Activated T-helper 1 cell treated with Interleukin-2 at 50 U/mL for 16 hours (primary cell): ENCODE measurements at regions not wholly inside any gene's neighbourhood (a gene's known extent, or its start where the extent isn't known, plus 50 kb on each side); places are given as distances from the start of the nearest gene placed in this dataset.
"Not testable (repeated sequence)": the region's sequence is repeated elsewhere in the genome, so short reads cannot be mapped to it uniquely, and the experiment has no call there.

Experiments used
- DNase-seq: peaks from one replicate; pipeline ENCODE4 v3.0.0-alpha.2; 2020; ENCODE audit warnings: low read depth

DNA sequence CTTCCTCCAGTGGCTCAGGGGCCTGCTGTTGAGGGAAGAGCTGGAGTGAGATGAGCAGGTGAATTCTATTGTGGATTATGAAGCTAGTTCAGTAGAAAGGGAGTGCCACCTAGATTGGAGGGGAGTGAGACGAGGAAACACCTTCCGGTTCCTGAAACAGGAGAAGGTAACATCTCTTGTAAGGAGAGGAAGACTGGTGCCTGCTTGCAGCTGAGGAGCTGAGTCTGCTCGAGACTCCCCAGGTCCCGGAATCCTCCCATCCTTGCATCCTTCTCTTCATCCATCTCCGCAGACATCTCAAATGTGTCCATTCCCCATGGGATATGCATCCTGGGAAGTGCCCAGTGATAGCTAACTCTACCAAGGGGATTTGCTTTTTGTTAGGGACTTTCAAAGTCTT lies 242.9 kb upstream of the ZFP64 start:
- DNase-seq = no peak

DNA sequence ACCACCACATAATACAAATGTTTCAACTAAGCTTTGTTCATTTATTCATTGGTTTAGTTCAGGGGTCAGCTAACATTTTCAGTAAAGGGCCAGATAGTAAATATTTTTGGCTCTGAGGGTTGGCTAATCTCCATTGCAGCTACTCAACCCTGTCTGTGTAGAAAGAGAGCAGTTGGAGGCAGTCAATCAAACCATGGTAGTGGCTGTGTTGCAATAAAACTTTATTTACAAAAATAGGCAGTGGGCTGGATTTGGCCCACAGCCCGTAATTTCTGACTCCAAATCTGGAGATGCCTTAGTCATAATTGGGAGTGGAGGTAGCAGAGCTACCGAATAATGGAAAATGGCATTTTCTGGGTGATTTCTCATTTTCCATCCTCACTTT lies 242.5 kb upstream of the ZFP64 start:
- DNase-seq = no peak

DNA sequence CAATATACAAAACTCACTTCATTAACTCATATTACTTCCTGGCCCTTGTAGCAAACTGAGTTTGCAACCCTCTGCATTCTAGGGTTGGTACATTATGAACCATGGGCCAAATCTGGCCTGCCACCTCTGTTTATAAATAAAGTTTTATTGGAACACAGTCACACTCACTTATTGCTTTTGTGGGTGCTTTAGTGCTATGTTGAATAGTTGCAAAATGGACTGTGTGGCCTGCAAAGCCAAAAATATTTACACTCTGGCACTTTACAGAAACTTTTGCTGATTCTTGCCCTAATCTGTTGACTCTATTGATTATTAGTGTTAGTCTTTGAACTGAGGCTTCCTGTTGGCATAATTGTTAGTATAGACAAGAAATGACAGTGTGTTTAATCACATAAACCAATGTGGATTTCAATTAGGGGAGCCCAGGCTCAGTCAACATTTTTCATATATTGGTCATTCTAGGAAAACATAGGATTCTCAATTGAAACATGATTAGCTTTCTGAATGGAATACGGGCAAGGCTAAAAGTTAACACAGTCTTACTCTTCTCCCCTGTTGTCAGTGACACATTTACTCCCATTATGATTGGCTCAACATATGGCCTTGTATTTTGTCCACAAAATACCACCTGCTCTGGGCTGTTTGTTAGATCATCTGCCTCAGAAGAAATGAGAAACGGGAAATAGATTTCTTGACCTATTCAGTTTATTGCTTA lies 241.9 kb upstream of the ZFP64 start:
- DNase-seq = no peak

DNA sequence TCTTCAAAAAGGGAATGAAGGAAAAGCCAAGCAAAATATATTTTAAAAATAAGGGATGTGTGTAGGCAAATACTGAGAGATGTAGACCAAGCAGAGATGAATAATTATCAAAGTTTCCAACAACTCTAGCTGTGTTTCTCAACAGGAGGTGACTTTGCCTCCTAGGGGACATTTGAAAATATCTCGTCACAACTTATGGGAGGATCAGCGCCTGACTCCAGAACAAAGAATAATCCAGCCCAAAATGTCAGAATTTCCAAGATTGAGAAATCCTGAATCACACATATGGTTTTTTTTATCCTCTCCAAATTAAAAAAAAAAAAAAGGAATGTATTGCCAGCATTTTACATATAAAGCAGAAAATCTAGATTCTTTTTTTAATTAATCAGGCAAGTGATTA lies 241.2 kb upstream of the ZFP64 start:
- DNase-seq = no peak

DNA sequence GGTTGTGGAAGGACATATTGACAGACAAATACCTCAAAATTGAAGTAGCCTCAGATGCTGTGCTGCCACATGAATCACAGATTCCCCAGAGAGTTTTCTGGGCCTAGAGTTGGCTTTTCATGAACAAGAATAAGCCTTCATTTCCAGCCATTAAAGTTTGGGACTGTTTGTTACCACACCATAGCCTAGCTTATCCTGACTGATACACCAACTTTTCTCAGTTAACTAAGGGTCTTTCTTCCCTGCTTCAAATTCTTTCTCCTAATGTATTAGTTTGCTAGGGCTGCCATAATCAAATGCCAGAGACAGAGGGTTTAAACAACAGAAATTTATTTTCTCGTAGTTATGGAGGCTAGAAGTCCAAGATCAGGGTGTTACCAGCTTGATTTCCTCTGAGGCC lies 237.4 kb upstream of the ZFP64 start:
- DNase-seq = no peak

DNA sequence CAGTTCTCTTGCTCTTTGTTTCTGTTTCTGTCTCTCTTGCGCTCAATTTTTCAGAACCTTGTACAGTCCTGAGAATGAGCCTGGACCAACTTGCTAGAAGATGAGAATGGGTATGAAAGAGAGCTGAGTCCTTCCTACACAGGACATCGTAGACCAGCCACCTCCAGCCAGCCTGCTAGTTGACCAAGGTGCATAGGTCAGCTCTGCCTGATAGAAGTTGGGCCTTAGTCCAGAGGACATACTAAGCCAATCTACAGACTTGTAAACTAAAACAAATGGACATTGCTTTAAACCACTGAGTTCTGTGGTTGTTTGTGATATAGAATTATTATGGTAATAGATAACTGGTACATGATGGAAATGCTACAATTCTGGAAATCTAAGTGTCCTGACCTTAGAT lies 236.4 kb upstream of the ZFP64 start:
- no peak for DNase-seq

DNA sequence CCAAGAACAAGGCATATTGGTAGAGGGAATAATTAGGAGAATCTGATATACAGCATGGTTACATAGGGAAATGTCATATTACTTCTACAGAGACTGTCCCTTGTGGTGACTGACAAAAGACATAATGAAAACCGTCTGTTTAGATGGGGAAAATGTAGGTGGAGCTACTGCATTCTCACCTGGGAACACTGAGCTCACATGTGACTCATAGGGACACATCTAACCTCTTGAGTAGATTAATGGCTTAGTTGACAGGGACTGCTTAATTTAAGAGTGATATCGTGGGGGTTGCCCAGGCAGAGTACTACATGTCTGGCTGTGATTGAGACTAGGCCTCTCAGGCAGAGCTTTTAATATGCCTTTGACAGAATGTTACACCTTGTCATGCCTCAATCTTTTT lies 235.3 kb upstream of the ZFP64 start:
- DNase-seq = no peak

DNA sequence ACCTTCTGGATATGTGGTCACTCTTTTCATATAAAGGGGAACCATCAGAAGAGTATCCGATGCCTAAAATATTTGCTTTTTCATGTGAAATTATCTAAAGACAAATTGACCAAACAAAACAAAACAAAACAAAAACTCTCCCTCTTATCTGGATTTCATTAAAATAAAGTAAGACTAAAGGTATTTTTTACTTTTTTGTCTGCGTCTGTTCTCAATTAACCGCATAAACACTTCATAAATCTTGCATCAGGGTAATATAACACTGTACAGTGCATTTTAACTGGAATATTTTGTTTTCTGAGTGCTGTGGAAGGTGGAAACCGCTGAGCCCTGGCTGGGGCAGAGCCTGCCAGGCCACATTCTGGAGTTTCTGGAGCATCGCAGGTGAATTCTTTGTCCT lies 234.1 kb upstream of the ZFP64 start:
- no peak for DNase-seq

DNA sequence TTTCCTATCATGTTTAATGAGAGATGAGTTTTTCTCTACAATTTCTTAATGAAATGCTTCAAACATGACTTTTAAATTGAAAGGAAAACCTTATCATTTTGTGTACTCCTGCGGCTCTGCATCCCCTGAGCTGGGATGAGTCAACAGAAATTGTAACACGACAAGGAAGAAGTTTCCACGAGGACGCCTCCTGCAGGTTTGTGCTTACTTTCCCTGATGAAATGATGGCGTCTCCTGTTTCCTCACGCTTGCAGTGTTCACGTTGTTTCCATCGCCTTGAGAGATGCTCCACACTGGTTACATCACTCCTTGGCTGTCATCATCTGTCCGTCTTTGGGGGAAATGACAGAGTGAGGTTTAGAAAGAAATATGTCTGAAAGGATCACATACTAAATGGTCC lies 233.7 kb upstream of the ZFP64 start:
- DNase-seq = no peak

DNA sequence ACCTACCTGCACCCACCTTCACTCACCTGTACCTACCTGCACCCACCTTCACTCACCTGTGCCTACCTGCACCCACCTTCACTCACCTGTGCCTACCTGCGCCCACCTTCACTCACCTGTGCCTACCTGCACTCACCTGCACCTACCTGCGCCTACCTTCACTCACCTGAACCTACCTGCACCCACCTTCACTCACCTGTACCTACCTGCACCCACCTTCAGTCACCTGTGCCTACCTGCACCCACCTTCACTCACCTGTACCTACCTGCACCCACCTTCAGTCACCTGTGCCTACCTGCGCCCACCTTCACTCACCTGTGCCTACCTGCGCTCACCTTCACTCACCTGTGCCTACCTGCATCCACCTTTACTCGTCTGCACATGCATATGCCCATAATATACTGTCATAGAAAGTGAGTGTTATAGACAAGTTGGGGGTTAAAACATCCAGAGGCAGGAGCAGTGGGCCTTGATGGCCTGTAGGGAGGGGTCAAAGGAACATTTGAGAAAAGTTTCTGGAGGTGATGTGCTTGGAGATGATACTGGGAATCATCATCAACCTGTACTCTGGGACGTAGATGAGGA lies 232.9 kb upstream of the ZFP64 start:
- DNase-seq = not testable (repeated sequence)

DNA sequence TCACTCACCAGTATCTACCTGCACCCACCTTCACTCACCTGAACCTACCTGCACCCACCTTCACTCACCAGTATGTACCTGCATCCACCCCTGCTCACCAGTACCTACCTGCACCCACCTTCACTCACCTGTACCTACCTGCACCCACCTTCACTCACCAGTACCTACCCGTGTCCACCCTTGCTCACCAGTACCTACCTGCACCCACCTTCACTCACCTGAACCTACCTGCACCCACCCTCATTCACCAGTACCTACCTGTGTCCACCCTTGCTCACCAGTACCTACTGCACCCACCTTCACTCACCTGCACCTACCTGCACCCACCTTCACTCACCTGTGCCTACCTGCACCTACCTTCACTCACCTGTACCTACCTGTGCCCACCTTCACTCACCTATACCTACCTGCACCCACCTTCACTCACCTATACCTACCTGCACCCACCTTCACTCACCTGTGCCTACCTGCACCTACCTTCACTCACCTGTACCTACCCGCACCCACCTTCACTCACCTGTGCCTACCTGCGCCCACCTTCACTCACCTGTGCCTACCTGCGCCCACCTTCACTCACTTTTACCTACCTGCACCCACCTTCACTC lies 232.1 kb upstream of the ZFP64 start:
- not testable (repeated sequence) for DNase-seq

DNA sequence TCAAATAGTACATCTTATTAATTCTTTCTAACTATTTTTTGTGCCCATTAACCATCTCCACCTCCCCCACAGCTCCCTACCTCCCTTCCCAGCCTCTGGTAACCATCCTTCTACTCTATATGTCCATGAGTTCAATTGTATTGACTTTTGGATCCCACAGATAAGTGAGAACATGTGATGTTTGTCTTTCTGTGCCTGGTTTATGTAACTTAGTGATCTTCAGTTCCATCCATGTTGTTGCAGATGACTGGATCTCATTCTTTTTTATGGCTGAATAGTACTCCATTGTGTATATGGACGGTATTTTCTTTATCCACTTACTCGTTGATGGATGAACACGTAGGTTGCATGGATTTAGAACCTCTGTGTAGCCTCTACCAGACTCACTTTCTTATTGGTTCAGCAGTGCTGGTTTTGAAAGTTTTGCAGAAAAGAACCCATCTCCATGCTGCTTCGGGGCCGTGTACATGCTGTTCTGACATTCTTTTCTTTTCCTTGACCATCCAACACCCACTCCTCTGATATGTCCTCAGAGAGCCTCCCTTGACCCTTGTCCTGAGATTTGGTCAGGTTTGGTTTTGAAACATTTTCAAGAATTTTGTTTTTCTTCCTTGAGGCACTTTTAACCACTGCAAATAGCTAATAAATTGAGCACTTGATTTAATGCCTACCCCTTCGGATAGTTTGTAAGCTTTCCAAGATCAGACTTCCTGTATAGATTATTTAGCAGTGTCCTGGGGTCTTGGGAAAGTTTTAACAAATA lies 231.2 kb upstream of the ZFP64 start:
- no peak for DNase-seq

DNA sequence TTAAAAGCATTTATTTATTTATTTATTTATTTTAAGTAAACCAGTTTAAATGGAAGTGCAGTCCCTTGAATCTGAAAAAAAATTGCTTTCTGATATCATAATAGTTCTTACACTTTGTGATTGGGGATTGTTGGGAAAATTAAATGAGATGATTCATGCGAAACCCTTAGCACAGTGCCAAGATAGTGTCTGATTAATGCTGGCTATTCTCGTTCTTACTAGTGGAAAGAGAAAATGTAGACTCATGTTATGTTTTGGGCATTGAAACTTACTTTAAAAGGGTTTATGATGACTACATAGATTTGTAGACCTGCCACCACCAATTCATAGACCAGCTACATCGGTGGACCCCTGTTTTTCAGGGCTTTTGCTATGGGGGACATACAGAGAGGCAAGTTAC lies 229.2 kb upstream of the ZFP64 start:
- no peak for DNase-seq

DNA sequence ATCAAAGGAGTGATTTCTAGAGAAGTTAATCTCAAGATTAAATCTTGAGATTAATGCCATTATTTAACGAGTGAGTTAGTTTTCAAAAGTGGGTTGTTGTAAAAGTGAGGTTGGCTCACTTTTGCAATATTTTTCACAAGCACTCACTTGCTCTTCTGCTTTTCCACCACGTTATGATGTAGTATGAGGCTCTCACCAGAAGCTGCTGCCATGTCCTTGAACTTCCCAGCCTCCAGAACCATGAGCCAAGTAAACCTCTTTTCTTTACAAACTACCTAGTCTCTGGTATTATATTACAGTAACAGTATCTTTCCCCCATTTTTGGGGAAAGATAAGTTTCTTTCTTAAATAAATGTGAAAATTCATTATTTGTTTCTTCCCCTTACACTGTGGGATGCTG lies 227.6 kb upstream of the ZFP64 start:
- DNase-seq = no peak

DNA sequence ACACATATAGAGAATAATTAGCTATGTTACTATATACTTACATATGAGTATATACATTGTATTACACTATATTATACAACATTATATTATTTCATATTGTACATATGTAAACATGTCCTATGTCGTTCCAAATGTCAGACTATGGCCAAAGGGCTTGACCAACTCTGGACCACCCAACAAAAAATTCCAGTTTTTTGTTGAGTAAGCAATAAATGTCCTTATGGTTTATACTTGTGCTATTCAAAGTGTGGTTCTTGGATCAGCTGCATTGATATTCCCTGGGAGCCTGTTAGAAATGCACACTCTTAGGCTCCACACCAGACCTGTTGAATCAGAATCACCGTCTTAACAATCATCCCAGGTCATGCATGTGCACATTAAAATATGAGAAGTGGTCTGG lies 225.4 kb upstream of the ZFP64 start:
- no peak for DNase-seq

DNA sequence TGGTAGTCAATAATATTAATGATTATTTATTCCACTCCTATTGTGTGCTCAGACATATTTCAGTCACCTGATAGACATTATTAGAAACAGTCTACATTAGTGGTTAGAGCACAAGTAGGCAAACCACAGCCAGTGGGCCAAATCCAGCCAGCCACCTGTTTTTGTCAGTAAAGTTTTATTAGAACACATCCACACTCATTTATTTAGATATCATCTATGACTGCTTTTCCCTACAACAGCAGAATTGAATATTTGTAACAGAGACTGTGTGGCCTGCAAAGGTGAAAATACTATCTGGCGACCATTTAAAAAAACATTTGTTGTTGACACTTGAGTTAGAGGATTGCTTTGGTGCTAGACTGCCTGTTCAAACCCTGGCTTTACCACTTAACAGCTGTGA lies 220.0 kb upstream of the ZFP64 start:
- no peak for DNase-seq

DNA sequence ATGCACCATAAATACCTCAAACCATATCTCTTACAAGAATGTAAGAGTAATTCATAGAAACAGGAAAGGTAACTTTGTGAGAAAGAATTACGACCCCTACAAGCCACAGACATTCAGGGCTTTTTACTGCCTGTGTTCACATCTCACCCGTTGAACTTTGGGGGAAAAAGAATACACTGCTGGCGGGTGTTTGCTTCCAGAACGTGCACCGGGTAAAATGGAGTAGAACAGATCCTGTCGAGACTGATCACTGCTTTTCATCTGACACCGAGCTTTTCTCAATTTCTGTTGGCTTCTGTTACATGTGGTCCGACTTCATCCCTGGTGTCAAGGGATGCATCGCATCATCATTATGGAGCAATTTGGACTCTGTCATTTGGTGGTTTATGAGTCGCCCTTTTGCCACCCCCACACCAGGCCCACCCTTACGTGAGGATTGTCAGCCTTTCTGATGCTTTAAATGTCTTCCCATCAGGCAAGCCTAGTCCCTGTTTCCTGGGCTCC lies 219.2 kb upstream of the ZFP64 start:
- DNase-seq = no peak

DNA sequence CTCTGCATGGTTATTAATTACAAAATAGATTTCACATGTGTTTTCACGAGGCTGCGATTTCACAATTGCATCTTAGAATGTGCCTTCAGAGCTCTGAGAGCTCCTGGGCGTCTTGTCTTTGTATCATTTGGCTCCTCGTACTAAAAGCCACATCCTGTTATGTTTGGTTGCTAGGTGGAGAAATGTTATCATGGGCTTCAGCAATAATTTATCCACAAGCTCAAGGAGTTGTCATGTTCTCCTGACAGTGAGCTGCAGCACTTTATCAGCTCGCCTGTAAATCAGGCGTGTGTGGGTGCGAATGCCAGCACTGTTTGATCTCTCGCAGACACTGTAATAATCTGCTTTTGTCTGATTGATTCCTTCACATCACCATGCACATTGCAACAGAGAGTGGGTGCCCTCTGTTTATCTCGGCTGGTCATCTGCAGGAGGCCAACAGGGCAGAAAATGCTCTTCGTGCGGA lies 218.6 kb upstream of the ZFP64 start:
- DNase-seq = peak; percentile 41

DNA sequence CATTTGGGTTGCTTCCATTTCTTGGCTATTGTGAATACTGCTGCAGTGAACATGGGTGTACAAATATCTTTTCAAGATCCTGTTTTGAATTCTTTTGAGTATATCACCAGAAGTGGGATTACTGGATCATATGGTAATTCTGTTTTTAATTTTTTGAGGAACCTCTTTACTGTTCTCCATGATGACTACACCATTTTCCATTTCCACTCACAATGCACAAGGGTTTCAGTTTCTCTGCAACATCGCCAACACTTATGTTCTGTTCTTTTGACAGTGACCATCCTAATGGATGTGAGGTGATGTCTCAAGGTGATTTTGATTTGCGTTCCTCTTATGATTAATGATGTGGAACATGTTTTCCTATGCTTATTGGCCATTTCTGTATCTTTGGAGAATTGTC lies 214.4 kb upstream of the ZFP64 start:
- DNase-seq = no peak

DNA sequence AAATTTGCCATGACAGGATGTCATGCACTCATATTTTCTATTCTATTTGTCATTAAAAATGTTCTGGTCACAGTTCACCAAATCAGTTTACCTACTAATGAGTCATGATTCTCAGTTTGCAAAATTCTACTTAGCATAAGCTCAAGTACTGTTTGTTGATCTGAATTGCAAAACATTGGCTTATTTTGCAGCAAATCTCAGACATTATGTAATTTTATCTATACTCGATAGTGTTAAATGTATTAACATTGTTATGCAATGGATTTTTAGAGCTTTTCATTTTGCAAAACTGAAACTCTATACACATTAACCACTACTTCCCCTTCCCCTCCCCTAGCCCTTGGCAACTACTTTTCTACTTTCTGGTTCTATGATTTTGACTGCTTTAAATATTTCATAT lies 213.8 kb upstream of the ZFP64 start:
- no peak for DNase-seq

DNA sequence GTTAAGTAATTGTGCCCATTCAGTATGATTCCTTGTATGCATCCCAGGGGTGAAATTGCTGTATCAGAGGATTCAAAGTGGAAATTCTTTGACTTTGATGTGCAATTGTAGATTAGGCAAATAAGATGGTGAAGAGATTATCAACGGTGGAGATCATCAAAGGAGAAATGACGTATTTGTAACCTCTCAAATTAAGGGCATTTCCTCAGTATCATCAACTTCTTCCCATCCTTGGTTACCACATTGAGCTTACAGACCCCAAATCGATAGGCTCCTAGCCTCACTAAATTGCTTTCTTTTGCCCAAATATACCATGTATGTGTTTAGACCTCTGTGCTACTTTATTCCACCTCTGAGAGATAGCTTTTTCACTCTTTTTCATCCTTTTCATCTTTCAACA lies 213.1 kb upstream of the ZFP64 start:
- no peak for DNase-seq

DNA sequence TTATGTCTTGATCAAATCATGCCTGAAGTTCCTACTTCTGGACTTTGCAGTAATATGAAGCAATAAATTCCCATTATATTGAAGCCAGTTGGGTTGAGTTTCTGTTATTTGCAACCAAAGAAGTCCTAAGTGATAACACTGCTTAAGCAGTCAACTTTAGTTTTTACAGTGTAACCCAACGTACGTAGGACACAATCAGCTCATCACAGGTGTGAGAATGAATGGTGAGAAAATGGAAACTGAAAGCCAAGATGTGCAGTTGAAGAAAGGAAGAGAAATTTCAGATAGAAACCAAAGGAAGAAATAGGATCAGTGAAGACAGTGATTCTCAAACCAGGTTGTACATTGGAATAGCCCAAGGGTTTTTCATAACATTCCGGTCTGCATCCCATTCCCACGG lies 211.4 kb upstream of the ZFP64 start:
- DNase-seq = no peak

DNA sequence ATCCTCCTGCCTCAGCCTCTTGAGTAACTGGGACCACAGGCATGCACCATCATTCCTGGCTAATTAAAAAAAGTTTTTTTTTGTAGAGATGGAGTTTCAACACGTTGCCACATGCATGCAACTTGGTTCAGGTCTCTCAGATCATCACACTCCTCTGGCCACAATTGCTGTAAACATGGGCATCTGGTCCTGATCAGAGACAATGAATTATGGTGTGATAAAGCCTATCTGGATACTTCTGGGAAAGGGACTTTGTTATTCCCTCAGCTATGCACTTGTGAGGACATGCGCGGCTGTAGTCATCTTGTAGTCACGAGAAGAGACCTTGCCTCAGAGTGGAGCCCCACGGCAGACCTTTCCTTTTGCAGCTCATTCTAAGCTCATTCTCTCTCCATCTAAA lies 210.9 kb upstream of the ZFP64 start:
- DNase-seq = no peak
